HEK293 (cell line): ENCODE measurements at regions not wholly inside any gene's neighbourhood (a gene's known extent, or its start where the extent isn't known, plus 50 kb on each side); places are given as distances from the start of the nearest gene placed in this dataset.
"Not testable (repeated sequence)": the region's sequence is repeated elsewhere in the genome, so short reads cannot be mapped to it uniquely, and the experiment has no call there.

Experiments
- HOXD13 ChIP-seq: sonication (generic); formaldehyde crosslinking; IDR thresholded peaks from 2 replicates; pipeline ENCODE4 v1.8.0; 2022; ENCODE audit warnings: missing genetic modification reagents, borderline replicate concordance
- KLF1 ChIP-seq: fragments of 450-650 bp; formaldehyde crosslinking; IDR thresholded peaks from 2 replicates; pipeline ENCODE4 v1.5.1; 2016; ENCODE audit warnings: missing biosample characterization, missing genetic modification characterization
- ZNF121 ChIP-seq: fragments of 450-650 bp; formaldehyde crosslinking; IDR thresholded peaks from 2 replicates; pipeline ENCODE4 v1.5.1; 2016; ENCODE audit warnings: missing biosample characterization, missing genetic modification characterization
- ZNF747 ChIP-seq: fragments of 450-650 bp; formaldehyde crosslinking; IDR thresholded peaks from 2 replicates; pipeline ENCODE4 v1.5.1; 2016; ENCODE audit warnings: missing biosample characterization, missing genetic modification characterization
- TF ChIP-seq, protein P1 (sequence below): fragments of 450-650 bp; formaldehyde crosslinking; IDR thresholded peaks from 2 replicates; pipeline ENCODE4 v1.5.1; 2016; ENCODE audit warnings: missing biosample characterization, missing genetic modification characterization
- TF ChIP-seq, protein P2 (sequence below): fragments of 450-650 bp; formaldehyde crosslinking; IDR thresholded peaks from 2 replicates; pipeline ENCODE4 v1.5.1; 2016; ENCODE audit warnings: missing biosample characterization, missing genetic modification characterization
- TF ChIP-seq, protein P3 (sequence below): sonication (generic); formaldehyde crosslinking; IDR thresholded peaks from 2 replicates; pipeline ENCODE4 v1.8.1; 2022; ENCODE audit warnings: mild to moderate bottlenecking, moderate library complexity, missing genetic modification reagents
- TF ChIP-seq, protein P4 (sequence below): fragments of 450-650 bp; formaldehyde crosslinking; IDR thresholded peaks from 2 replicates; pipeline ENCODE4 v1.5.1; 2016; ENCODE audit warnings: missing biosample characterization, missing genetic modification characterization
- TF ChIP-seq, protein P5 (sequence below): fragments of 450-650 bp; formaldehyde crosslinking; IDR thresholded peaks from 2 replicates; pipeline ENCODE4 v1.5.1; 2017; ENCODE audit warnings: missing biosample characterization, mild to moderate bottlenecking, missing genetic modification characterization, moderate library complexity

DNA sequence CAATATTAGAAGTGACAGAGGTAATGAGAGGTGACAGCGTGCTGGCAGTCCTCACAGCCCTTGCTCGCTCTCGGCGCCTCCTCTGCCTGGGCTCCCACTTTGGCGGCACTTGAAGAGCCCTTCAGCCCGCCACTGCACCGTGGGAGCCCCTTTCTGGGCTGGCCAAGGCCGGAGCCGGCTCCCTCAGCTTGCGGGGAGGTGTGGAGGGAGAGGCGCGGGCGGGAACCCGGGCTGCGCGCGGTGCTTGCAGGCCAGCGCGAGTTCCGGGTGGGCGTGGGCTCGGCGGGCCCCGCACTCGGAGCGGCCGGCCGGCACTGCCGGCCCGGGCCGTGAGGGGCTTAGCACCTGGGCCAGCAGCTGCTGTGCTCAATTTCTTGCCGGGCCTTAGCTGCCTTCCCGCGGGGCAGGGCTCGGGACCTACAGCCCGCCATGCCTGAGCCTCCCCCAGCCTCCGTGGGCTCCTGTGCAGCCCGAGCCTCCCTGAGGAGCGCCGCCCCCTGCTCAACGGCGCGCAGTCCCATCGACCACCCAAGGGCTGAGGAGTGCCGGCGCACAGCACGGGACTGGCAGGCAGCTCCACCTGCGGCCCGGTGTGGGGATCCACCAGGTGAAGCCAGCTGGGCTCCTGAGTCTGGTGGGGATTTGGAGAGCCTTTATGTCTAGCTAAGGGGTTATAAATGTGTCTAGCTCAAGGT lies 426.5 kb upstream of the RGS18 start:
- TF ChIP-seq, protein P1, sequence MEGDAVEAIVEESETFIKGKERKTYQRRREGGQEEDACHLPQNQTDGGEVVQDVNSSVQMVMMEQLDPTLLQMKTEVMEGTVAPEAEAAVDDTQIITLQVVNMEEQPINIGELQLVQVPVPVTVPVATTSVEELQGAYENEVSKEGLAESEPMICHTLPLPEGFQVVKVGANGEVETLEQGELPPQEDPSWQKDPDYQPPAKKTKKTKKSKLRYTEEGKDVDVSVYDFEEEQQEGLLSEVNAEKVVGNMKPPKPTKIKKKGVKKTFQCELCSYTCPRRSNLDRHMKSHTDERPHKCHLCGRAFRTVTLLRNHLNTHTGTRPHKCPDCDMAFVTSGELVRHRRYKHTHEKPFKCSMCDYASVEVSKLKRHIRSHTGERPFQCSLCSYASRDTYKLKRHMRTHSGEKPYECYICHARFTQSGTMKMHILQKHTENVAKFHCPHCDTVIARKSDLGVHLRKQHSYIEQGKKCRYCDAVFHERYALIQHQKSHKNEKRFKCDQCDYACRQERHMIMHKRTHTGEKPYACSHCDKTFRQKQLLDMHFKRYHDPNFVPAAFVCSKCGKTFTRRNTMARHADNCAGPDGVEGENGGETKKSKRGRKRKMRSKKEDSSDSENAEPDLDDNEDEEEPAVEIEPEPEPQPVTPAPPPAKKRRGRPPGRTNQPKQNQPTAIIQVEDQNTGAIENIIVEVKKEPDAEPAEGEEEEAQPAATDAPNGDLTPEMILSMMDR (tag by site-specific recombination) = not testable (repeated sequence)
- TF ChIP-seq ZNF121; KLF1 (tag by site-specific recombination); ZNF747 (tag by site-specific recombination); HOXD13 (CRISPR knock-in tag): not testable (repeated sequence)
- TF ChIP-seq, protein P2, sequence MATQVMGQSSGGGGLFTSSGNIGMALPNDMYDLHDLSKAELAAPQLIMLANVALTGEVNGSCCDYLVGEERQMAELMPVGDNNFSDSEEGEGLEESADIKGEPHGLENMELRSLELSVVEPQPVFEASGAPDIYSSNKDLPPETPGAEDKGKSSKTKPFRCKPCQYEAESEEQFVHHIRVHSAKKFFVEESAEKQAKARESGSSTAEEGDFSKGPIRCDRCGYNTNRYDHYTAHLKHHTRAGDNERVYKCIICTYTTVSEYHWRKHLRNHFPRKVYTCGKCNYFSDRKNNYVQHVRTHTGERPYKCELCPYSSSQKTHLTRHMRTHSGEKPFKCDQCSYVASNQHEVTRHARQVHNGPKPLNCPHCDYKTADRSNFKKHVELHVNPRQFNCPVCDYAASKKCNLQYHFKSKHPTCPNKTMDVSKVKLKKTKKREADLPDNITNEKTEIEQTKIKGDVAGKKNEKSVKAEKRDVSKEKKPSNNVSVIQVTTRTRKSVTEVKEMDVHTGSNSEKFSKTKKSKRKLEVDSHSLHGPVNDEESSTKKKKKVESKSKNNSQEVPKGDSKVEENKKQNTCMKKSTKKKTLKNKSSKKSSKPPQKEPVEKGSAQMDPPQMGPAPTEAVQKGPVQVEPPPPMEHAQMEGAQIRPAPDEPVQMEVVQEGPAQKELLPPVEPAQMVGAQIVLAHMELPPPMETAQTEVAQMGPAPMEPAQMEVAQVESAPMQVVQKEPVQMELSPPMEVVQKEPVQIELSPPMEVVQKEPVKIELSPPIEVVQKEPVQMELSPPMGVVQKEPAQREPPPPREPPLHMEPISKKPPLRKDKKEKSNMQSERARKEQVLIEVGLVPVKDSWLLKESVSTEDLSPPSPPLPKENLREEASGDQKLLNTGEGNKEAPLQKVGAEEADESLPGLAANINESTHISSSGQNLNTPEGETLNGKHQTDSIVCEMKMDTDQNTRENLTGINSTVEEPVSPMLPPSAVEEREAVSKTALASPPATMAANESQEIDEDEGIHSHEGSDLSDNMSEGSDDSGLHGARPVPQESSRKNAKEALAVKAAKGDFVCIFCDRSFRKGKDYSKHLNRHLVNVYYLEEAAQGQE (tag by site-specific recombination) = not testable (repeated sequence)
- TF ChIP-seq, protein P3, sequence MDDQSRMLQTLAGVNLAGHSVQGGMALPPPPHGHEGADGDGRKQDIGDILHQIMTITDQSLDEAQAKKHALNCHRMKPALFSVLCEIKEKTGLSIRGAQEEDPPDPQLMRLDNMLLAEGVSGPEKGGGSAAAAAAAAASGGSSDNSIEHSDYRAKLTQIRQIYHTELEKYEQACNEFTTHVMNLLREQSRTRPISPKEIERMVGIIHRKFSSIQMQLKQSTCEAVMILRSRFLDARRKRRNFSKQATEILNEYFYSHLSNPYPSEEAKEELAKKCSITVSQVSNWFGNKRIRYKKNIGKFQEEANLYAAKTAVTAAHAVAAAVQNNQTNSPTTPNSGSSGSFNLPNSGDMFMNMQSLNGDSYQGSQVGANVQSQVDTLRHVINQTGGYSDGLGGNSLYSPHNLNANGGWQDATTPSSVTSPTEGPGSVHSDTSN (CRISPR knock-in tag) = not testable (repeated sequence)
- TF ChIP-seq, protein P4, sequence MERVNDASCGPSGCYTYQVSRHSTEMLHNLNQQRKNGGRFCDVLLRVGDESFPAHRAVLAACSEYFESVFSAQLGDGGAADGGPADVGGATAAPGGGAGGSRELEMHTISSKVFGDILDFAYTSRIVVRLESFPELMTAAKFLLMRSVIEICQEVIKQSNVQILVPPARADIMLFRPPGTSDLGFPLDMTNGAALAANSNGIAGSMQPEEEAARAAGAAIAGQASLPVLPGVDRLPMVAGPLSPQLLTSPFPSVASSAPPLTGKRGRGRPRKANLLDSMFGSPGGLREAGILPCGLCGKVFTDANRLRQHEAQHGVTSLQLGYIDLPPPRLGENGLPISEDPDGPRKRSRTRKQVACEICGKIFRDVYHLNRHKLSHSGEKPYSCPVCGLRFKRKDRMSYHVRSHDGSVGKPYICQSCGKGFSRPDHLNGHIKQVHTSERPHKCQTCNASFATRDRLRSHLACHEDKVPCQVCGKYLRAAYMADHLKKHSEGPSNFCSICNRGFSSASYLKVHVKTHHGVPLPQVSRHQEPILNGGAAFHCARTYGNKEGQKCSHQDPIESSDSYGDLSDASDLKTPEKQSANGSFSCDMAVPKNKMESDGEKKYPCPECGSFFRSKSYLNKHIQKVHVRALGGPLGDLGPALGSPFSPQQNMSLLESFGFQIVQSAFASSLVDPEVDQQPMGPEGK (tag by site-specific recombination) = not testable (repeated sequence)
- TF ChIP-seq, protein P5, sequence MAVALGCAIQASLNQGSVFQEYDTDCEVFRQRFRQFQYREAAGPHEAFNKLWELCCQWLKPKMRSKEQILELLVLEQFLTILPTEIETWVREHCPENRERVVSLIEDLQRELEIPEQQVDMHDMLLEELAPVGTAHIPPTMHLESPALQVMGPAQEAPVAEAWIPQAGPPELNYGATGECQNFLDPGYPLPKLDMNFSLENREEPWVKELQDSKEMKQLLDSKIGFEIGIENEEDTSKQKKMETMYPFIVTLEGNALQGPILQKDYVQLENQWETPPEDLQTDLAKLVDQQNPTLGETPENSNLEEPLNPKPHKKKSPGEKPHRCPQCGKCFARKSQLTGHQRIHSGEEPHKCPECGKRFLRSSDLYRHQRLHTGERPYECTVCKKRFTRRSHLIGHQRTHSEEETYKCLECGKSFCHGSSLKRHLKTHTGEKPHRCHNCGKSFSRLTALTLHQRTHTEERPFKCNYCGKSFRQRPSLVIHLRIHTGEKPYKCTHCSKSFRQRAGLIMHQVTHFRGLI (tag by site-specific recombination) = not testable (repeated sequence)
